ENCODE measurements at regions not wholly inside any gene's neighbourhood (a gene's known extent, or its start where the extent isn't known, plus 50 kb on each side); places are given as distances from the start of the nearest gene placed in this dataset.

DNA sequence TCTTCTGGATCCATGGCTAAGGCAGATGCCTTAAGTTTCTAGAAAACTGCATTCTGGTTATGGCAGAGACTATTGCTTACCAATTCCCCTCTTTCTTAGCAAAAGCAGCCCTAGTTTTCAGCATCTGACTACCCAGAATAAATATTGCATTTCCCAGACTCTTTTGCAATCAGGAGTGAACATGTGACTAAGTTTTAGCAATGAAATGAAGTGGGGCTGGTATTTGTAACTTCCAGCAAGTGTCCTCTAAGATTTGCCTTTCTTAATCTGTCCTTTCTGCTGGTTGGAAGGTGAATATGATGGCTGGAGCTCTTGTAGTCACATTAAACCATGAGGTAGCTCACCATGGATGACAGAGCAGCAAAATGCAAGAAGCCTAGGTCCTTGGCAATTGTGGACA lies 132.9 kb upstream of the PKDCC start:
- DNase-seq (ENCODE audit: extremely low read depth, low read depth), result no peak
- no peak for TF ChIP-seq CTCF (IDR thresholded peaks at IDR 0.05; ENCODE audit: low read depth, low read length)

- TF ChIP-seq CTCF (IDR thresholded peaks at IDR 0.05; ENCODE audit: low read depth, low read length), result no peak
- no peak for DNase-seq (ENCODE audit: extremely low read depth, low read depth)
Measured at GRCh38 chr2:41916177-41916576, 131.6 kb upstream of the PKDCC start.

DNA sequence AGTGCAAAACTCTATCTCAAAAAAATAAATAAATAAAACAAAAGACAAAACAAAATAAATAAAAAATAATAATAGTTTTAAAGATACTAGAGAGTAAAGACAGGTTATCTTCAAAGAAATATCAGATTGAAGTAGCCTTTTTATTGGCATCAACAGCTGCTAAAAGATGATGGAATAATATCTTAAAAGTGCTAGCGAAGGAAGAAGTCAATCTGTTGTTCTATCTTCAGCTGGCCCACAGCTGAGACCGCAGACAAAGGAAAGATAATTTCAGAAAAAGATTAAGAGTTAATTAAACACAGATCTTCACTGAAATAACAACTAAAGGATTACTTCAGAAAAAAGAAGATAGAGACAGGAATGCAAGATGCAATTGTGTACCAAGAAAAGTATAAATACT lies 130.2 kb upstream of the PKDCC start:
- TF ChIP-seq CTCF (IDR thresholded peaks at IDR 0.05; ENCODE audit: low read depth, low read length), result no peak
- DNase-seq (ENCODE audit: extremely low read depth, low read depth), result no peak

DNA sequence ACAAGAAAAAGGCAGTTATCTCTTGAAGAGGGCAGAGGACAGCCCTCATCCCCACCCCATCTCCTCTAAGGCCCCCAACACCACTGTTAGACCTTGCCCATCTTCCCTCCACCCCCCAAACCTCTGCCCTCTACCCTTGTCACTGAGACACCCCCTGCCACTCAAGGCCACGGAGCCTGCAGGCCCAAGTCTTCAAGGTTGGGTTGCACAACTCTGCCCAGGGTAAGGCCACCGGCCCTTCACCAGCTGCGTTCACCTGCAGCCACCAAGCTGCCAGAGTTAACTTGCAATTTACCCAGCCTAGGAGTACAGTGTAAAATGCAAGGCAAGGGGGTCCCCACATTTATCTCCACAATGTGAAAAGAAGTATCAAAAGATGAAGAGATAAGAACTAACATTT lies 128.7 kb upstream of the PKDCC start:
- DNase-seq (ENCODE audit: extremely low read depth, low read depth), result no peak
- TF ChIP-seq CTCF (IDR thresholded peaks at IDR 0.05; ENCODE audit: low read depth, low read length), result no peak

- no peak for TF ChIP-seq CTCF (IDR thresholded peaks at IDR 0.05; ENCODE audit: low read depth, low read length)
- DNase-seq (ENCODE audit: extremely low read depth, low read depth), result no peak
Measured at GRCh38 chr2:41920181-41920580, 127.6 kb upstream of the PKDCC start.

- no peak for DNase-seq (ENCODE audit: extremely low read depth, low read depth)
- TF ChIP-seq CTCF (IDR thresholded peaks at IDR 0.05; ENCODE audit: low read depth, low read length), result no peak
Measured at GRCh38 chr2:41920812-41921211, 127.0 kb upstream of the PKDCC start.

GRCh38 chr2:41922177-41922576 lies 125.6 kb upstream of the PKDCC start:
- no peak for DNase-seq (ENCODE audit: extremely low read depth, low read depth)

More at GRCh38 chr2:41922177-41922576, 125.6 kb upstream of the PKDCC start:
- TF ChIP-seq CTCF (IDR thresholded peaks at IDR 0.05; ENCODE audit: low read depth, low read length), result no peak

All from AG09319 (cell line).